ENCODE measurements at regions not wholly inside any gene's neighbourhood (a gene's known extent, or its start where the extent isn't known, plus 50 kb on each side); places are given as distances from the start of the nearest gene placed in this dataset.

DNA sequence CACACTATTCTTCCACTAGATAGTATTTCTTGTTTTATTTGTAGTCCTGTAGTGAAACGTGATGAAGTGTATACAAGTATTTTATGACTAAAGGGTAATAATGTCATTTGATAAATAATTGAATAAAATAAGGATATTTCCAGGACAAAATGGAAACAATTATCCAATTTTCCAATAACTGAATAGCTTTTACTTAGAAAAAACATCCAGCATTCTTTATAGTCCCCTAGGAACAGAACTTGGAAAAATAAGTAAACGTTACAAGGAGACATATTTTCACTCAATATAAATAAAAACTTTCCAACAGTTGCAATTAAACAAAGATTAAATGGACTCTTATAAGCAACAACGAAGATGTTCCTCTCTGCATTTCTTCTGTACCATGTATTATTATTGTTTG lies 566.0 kb downstream of the TMA16 start:
- no peak for TF ChIP-seq EZH2phosphoT487 (IDR thresholded peaks at IDR 0.05; ENCODE audit: borderline replicate concordance, low read depth, low read length)
- TF ChIP-seq, protein P1, sequence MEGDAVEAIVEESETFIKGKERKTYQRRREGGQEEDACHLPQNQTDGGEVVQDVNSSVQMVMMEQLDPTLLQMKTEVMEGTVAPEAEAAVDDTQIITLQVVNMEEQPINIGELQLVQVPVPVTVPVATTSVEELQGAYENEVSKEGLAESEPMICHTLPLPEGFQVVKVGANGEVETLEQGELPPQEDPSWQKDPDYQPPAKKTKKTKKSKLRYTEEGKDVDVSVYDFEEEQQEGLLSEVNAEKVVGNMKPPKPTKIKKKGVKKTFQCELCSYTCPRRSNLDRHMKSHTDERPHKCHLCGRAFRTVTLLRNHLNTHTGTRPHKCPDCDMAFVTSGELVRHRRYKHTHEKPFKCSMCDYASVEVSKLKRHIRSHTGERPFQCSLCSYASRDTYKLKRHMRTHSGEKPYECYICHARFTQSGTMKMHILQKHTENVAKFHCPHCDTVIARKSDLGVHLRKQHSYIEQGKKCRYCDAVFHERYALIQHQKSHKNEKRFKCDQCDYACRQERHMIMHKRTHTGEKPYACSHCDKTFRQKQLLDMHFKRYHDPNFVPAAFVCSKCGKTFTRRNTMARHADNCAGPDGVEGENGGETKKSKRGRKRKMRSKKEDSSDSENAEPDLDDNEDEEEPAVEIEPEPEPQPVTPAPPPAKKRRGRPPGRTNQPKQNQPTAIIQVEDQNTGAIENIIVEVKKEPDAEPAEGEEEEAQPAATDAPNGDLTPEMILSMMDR (conservative IDR thresholded peaks at IDR 0.05; ENCODE audit: low read length): no peak

Data from OCI-LY7 (cell line).